ENCODE measurements at regions not wholly inside any gene's neighbourhood (a gene's known extent, or its start where the extent isn't known, plus 50 kb on each side); places are given as distances from the start of the nearest gene placed in this dataset.

DNA sequence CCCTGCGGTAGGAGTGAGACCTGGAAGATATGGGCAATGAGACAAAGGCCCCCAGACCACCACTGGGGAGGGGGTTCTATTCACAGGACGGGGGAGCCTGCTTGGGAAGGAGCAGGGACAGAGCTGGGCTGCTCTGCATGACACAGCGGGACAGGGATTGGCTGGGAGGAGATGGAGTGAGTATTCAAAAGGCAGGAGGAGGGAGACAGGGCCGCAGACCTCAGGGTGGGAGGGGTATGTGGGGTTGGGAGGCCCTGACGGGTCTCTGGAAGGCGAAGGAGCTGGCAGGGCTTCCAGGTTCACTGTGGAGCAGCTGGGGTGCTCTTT lies 60.8 kb upstream of the RPS6KA2 start:
- DNase-seq = no peak

- DNase-seq = no peak
Observed at GRCh38 chr6:166687070-166687878, 60.2 kb upstream of the RPS6KA2 start.

GRCh38 chr6:166686317-166686716 lies 59.3 kb upstream of the RPS6KA2 start:
- no peak for DNase-seq

GRCh38 chr6:166684866-166685265 lies 57.8 kb upstream of the RPS6KA2 start:
- no peak for DNase-seq

DNA sequence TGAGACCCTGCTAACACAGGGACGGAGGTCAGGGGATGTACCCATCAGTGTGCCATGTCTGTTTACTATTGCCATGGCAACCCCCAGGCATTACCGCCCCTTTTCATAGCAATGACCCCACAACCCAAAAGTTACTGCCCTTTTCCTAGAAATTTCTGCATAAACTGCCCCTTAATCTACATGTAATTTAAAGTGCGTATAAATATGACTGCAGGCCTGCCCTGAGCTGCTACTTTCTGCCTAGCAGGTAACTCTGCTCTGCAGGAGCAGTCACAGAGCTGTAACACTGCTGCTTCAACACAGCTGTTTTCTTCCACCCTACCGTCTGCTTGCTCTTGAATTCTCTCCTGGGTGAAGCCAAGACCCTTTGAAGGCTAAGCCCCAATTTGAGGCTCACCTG lies 57.1 kb upstream of the RPS6KA2 start:
- no peak for DNase-seq

DNA sequence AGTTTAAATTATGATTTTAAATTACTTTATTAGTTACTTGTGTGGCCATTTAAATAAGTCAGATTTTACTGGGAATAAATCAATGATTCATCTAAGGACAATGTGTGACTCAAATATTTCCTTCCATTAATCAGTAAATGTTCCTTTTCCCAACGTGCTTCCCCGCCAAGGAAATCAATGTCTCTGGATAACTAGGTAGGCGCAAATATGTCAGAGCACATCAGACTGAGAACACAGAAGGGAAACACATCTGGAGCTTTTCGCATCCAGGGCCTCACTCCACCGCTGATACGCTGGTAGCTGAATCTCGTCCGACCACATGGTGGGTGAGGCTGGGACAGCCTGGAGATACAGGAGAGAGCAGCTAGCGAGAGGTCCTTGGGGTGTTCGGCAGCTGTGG lies 56.4 kb upstream of the RPS6KA2 start:
- DNase-seq = no peak

GRCh38 chr6:166679566-166679965 lies 52.5 kb upstream of the RPS6KA2 start:
- no peak for DNase-seq

- DNase-seq = no peak
Observed at GRCh38 chr6:166678426-166678825, 51.4 kb upstream of the RPS6KA2 start.

DNA sequence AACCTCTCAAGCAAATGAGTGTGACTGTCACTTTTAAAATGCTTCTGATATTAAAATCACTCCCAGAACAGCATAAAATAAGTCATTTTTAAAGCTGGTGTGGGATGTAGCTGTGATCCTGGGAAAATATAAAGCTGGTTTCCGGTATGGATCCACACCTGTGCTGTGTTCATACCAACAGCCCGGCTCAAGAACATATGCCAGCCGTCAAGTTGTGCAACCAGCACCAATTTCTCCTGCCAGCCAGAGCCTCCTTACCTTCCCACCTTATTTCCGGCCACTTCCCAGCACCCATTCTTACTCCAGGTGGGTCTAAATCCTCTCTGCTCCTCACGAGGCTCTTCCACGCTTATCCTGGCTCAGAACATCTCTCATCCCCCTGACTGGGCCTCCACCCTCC lies 50.9 kb upstream of the RPS6KA2 start:
- no peak for DNase-seq
